ENCODE measurements at regions not wholly inside any gene's neighbourhood (a gene's known extent, or its start where the extent isn't known, plus 50 kb on each side); places are given as distances from the start of the nearest gene placed in this dataset.
"Not testable (repeated sequence)": the region's sequence is repeated elsewhere in the genome, so short reads cannot be mapped to it uniquely, and the experiment has no call there.

DNA sequence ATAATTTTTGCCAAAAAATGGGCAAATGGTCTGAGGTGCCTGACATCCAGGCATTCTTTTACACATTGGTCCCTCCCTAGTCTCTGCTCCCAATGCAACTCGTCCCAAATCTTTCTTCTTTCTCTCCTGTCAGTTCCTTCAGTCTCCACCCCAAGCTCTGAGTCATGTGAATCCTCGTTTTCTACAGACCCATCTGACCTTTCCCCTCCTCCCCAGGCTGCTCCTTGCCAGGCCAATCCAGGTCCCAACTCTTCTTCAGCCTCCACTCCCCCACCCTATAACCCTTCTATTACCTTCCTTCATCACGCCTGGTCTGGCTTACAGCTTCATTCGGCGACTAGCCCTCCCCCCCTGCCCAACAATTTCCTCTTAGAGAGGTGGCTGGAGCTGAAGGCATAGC lies 55.3 kb downstream of the BBS10 start:
- DNase-seq, result not testable (repeated sequence)

GRCh38 chr12:76292305-76292704 lies 55.9 kb downstream of the BBS10 start:
- DNase-seq, result not testable (repeated sequence)

- no peak for DNase-seq
Measured at GRCh38 chr12:76290963-76291859, 57.0 kb downstream of the BBS10 start.

DNA sequence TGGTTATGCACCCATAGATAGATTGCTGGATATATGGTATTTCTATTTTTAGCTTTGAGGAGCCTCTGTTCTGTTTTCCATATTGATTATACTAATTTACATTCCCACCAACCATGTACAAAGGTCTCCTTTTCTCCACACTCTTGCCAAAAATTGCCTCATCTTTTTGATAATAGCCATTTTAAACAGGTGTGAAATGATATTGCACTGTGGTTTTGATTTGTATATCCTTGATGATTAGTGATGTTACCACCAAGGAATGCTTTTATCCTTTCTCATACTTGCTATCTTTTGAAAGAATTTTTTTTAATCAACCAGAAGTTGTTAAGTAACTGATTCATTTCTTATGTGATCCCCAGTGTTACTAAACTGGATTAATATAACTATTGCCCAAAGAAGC lies 60.0 kb downstream of the BBS10 start:
- DNase-seq, result no peak

- no peak for DNase-seq
Measured at GRCh38 chr12:76284816-76285750, 63.1 kb downstream of the BBS10 start.

GRCh38 chr12:76282744-76283143 lies 65.5 kb downstream of the BBS10 start:
- DNase-seq, result no peak

DNA sequence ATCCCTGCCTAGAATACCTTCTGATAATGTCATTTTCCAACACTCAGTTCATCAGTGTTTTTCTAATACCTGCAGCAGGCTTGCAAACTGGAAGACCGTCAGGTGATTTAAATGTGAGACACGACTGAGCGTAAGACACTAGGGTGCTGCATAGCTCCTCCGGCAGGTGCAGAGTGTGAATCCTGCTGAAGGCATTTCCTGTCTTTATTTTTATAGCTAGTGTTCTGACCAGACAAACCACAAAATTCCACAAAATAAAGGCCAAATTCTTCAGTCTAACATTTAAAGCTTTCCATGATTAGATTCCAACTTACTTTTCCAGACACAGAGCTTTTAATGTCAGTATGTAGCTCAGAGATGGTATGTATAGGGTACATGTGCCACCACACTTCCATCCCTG lies 70.7 kb downstream of the BBS10 start:
- DNase-seq, result no peak

DNA sequence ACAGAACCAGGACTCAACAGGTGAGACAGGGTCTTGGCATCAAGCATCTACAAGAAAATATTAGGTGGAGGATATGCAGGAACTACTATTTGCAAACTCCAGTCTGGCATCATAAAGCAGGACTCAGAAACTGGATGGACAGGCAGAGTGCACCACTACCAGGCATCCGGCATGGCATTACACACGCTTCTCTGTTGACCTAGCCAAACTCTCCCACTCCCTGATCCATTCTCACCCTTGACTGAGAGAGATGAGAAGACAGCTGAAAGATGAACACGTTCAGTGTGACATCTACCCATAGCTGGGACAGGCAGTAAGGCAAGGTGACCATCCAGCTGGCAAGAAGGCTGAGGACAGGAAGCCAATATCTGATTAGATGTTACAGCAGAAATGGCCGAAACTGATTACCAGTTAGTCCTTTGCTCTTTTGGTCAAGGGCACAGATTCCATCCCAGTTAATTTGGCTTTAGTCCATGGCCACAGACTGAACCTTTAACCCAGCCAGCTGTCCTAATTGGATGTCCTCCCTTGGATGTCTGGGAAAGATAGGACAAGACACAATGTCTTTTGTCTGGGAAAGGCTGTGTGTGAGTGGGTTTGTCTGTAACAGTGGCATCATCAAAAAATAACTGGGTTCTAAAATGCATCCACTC lies 71.6 kb downstream of the BBS10 start:
- no peak for DNase-seq

DNA sequence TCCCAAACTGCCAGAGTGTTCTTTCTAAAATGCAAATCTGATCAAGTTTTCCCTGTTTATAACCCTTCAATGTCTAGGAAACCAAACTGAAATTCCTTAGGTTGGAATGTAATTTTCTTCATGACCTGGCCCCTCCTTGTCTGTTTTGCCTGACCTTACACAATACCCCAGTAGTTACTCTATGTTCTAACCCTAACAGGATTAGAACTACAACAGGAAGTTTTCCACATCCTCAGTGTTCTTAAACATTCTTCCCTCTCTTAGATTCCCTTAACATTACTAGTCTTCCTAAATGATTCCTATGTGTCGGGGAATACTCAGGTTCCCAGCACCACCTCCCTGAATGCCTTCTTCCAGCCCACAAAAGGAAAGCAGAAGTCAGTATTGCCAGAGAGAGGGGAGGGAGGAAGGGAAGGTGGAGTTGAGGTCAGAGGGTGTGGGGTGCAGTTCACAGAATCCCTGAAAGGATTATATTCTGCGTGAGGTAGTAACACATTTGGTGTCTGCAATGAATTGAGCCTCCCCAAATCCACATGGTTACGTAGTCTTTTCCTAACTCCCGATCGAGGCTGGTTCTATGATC lies 72.6 kb downstream of the BBS10 start:
- no peak for DNase-seq

- DNase-seq, result no peak
Measured at GRCh38 chr12:76274420-76275083, 73.7 kb downstream of the BBS10 start.

DNA sequence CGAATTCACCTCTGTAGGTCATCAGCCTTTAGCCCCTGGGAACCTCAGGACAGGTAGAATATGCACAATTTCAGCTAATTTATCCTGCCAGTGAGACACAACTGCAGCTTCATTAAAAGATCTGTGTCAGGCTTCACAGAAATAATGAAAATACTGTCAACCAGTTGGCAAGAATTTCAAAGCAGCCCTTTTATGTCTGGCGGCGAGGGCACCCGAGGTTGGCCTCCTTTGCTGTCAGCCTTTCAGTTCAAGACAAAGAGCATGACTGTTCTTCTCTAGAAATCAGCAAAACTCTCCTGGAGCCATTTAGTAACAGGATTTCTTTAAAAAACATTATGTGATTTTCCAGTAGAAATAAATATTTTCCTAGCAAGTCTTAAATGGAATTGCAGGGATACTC lies 75.9 kb downstream of the BBS10 start:
- DNase-seq, result no peak

DNA sequence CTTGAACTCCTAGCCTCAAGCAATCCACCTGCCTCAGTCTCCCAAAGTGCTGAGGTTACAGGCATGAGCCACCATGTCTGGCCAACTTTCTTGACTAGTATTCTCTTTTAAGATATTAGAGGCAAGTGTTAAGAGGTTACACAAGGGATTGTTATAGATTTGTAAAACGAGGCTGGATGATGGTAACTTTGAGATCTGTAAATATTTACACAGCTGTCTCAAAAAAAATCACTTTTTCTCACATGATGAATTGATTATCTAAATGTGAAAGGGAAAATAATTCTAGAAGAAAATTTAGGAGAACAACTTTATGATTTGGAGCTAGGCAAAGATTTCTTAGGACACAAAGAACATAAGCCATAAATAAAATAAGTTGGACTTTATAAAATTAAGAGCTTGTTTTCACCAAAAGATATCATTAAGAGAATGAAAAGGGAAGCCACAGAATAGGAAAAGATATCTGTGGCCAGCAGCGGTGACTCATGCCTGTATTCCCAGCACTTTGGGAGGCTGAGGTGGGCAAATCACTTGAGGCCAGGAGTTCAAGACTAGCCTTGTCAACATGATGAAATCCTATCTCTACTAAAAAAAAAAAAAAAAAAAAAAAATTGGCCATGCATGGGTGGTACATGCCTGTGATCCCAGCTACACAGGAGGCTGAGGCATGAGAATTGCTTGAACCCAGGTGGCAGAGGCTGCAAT lies 77.4 kb downstream of the BBS10 start:
- no peak for DNase-seq

DNA sequence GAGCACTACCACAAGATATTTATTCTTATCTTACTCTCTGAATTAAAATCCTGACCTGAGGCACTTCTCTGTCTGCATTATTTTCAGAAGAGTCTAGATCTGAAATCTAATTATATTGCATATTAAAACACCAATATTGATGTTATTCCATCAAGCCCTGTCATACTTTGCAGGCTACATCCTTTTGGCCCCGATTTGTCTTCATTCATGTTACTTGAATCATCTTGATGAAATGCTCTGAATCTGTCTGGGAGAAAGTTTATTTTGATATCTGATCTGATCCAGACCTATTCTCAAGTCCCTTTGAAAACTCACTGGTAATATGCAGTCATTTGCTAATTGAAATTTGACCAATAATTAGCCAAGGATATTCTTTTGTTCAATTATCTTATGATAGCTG lies 79.9 kb downstream of the BBS10 start:
- DNase-seq, result no peak

DNA sequence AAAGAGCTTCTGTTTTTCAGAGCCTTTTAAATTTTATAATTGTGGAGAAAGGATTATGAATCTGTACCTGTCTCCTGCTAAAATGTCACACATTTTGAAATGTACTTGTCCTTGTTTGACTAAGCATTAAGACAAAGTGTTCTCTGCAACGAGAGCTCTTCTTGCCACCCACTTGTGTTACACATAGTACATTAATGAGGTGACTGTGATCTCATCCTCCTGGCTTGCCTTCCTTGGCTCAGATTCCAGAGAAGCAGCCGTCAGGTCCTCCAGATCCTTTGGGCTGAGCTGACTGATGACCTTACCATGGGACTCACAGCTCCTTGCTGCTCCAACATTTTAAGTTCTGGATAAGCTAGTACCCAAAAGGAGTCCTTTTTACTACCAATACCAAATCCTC lies 81.4 kb downstream of the BBS10 start:
- no peak for DNase-seq

GRCh38 chr12:76265424-76266180 lies 82.6 kb downstream of the BBS10 start:
- no peak for DNase-seq

DNA sequence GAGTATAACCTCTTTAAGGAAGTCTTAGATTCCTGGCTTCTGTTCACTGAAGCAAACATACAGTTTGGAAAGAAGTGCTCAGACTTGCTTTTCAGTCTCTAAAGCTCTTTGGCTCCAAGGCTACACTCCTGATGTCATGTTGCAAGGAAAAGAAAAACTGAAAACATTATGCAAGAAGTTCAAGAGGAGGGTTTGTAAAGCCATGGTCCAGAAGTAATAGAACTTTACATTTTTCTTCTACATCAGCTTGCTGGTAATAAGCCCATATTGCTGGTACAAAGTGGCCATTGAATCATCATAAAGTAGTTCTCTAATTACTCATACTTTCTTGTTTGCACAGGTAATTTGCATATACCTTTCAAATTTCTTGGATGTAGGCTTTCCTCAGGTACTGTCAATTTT lies 83.6 kb downstream of the BBS10 start:
- no peak for DNase-seq

GRCh38 chr12:76263696-76264095 lies 84.5 kb downstream of the BBS10 start:
- no peak for DNase-seq

DNA sequence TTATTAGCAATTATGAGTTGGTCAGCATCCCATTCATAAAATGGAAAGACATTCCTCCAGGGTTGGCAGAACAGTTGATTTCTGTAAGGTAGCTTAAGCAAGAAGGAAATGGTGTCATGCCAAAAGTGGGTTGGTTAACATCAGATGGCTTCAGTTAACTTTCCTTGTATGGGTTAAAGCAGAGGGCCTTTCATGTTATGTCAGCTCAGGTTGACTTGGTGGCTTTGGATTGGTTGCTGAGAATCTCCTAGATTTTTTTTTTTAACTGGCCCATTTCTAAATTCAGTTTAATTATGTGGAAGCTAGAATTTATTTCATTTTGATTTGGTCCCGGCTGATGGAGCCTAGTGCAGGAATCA lies 87.8 kb downstream of the BBS10 start:
- DNase-seq, result no peak

DNA sequence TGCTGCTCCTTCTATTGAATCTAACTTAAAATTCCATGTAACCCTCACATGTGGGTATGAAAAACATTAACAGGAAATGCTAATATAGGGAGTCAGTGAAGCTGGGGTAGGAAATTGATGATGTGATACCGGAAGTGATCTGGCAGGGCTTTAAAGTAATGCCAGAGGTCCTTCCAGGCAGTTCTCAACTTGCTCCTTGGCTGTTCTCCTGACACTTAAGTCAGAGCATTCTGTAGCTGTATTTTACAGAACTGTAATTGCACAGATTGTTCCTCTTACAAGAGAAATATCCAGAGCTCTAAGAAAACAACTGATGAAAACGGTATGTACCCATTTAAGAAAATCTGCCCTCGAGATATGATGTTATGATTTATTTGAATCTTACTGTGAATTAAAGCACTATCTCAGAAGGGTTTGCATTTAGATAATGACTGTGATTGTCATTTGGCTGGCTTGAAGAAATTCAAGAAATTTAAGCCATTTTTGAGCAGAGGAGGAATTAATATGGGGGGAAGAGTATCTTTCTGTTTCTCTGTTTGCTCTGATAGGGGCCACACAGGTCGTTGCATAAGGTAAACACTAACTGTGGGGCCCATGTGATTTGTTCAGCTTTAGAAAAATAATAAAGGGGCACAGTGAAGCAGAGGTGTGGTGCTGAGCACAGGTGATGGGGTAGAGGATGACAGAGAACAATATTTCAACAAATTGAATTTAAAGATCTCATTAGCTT lies 88.4 kb downstream of the BBS10 start:
- DNase-seq, result no peak

- DNase-seq, result no peak
Measured at GRCh38 chr12:76259106-76259505, 89.1 kb downstream of the BBS10 start.

Measured in bone marrow (tissue), 2 donors.